RPMI7951 (cell line): ENCODE measurements at regions not wholly inside any gene's neighbourhood (a gene's known extent, or its start where the extent isn't known, plus 50 kb on each side); places are given as distances from the start of the nearest gene placed in this dataset.
"Not testable (repeated sequence)": the region's sequence is repeated elsewhere in the genome, so short reads cannot be mapped to it uniquely, and the experiment has no call there.

Experiments used
- DNase-seq: peaks from one replicate; pipeline ENCODE4 v3.0.0-alpha.2; 2012; ENCODE audit warnings: low read depth

GRCh38 chr20:48531505-48531904 lies 296.3 kb downstream of the PREX1 start:
- peak; percentile 35 for DNase-seq

DNA sequence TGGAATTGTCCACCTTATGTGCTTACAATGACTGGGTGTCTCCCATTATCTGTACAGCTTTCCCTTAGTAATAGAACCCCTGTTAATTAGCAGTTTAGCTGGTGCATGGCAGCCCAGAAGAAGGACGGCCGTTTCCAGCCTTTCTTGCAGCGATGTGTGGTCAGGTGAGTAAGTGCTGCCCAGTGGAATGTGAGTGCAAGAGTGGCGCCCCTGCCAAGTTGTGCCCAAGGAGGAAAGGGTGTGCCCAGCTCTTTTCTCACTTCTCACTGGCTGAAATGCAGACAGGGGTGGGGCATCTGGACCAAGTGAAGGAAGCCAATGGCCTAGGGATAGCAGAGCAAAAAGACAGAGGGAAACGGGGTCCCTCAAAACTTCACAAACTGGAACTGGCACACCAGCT lies 296.8 kb downstream of the PREX1 start:
- peak; percentile 26 for DNase-seq

DNA sequence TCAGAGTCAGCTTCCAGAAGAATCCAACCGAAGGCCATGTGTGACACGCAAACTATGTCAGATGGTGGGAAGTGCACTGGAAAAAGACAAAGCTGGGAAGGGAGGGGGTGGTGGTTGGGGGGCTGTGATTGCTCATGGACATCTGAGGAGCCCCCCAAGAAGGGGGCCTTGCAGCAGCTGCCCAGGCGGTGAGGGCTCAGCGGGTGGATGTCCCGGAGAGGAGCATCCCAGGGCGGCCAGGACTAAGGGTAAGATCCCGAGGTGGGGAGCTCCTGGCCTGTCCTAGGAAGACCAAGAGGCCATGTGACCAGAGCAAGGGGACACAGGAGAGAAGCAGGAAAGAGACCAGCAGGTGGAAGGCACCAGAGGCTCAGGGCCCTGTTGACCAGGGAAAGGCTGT lies 299.5 kb downstream of the PREX1 start:
- DNase-seq: no peak

DNA sequence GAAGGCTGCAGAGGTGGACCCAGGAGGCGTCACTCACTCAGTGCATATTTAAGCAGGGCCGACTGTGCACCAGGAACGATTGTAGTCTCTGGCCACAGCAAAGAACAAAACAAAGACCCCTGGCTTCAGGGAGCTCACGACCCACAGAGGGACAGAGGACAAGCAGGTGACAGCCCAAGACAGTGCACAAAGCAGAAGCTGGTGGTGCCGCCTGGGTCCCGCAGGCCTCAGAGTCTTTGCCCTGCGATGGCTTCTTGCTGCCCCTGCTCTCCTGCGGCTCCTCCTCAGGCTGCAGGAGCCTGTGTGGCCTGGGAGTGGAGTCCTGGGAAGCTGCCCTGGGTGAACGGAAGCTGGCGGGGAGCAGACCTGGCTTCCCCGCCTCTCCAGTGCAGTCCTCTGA lies 300.0 kb downstream of the PREX1 start:
- DNase-seq: no peak

DNA sequence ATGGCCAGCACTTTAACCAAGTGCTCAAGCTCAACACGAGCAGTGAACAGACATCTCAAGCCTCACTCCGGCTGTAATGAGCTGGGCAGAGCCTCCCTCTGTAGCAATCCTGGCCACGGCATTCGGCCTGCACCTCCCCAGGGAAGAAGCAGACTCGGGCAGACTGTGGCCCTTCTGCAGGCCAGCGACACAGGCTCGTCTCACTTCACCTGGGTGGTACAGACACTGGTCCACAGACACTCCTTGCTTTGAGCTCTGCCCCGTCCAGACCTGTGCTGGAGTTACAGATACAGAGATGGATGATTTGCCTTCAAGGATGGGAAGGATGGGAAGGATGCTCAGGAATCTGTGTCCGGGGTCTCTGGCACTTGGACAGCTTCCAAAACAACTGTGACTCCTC lies 300.9 kb downstream of the PREX1 start:
- DNase-seq: no peak

DNA sequence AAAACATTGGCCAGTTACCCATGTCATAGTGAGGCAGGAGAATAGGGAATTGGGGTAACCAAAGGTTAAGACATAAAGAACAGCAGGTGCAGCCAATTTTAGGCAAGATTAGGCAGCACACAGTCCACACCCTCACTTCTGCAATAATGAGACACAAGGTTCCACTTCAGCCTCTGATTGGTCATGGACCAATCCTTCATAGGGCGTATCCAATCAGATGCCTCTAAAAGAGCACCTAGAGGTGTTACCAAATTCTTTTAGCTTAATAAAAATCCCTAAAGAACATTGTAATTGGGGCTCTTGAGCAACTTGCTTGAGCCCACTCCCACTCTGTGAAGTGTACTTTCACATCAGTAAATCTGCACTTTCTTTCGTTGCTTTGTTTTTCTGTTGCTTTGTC lies 302.4 kb downstream of the PREX1 start:
- DNase-seq: no peak

GRCh38 chr20:48524582-48524981 lies 303.2 kb downstream of the PREX1 start:
- DNase-seq: no peak

DNA sequence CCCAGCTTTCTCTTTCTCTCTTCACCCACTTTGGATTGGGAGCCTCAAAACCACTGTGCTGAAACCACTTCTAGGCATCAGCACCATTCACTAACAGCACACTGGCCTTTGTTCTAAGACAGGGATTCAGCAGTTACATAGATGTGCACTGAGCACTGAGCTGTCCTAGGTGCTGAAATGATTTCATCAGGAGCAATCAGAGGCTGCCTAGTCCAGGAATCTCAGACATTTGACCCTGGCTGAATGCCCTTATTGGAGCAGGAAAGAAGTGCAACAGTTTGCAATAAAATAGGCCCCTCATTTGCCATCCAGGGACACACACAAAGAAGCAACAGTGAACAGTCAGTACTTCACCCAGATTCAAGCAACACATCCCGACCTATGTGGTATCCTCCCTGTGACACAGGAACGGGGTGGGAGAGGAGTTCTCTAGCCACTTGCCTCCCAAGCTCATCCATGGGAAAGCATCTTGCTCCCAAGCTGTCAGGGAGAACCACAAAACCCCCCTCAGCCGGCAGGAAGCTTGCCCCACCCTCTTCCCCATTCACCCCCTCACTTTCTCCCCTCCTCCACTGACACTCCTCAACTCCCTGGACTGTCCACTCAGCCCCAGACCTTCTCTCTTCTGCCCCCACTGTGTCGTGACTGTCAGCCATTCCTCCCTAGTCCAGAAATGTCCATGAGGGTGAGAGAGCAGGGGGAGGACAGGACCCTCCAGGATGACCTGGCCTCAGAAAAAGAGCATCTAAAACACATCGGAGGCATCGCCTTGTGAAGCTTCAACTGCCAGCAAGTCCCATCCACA lies 304.4 kb downstream of the PREX1 start:
- DNase-seq: peak; percentile 72

DNA sequence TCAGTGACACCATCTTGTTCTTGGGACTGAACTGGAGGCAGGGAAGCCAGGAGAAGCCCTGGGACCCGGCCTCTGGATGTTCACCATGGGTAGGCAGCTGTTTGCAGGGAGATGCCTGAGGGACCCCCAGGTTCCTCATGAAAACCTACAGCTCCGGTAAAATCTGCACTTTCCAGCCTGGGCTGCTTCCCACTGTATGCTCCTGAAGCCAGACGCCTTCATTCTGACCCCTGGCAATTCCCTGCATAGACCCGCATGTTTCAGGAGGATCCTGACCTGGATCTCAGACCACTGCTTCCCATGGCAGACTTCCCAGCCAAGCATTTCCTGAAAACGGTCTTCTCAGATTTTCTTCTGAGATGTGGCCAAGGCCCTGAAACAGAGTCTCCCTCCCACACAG lies 306.7 kb downstream of the PREX1 start:
- no peak for DNase-seq

DNA sequence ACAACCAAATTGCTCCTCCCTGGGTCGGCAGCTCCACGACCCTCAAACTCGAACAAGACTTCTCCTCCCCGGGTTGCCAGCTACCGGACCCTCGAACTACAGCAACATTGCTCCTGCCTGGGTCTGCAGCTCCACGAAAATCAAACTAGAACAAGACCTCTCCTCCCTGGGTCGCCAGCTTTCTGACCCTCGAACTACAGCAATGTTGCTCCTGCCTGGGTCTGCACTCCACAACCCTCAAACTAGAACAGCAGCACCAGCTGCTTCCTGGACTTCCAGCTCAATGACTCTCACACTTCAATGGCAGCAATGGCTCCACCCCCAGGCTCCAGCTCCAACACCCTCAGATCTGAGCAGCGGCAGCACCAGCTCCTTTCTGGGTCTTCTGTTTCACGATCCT lies 311.6 kb downstream of the PREX1 start:
- peak; percentile 32 for DNase-seq

- DNase-seq: not testable (repeated sequence)
Measured at GRCh38 chr20:48514577-48514976, 313.2 kb downstream of the PREX1 start.

DNA sequence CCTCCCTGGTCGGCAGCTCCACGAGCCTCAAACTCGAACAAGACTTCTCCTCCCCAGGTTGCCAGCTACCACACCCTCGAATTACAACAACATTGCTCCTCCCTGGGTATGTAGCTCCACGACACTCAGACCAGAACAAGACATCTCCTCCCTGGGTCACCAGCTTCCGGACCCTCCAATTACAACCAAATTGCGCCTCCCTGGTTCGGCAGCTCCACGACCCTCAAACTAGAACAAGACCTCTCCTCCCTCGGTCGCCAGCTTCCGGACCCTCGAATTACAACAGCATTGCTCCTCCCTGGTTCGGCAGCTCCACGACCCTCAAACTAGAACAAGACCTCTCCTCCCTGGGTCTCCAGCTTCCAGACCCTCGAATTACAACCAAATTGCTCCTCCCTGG lies 315.3 kb downstream of the PREX1 start:
- DNase-seq: not testable (repeated sequence)

DNA sequence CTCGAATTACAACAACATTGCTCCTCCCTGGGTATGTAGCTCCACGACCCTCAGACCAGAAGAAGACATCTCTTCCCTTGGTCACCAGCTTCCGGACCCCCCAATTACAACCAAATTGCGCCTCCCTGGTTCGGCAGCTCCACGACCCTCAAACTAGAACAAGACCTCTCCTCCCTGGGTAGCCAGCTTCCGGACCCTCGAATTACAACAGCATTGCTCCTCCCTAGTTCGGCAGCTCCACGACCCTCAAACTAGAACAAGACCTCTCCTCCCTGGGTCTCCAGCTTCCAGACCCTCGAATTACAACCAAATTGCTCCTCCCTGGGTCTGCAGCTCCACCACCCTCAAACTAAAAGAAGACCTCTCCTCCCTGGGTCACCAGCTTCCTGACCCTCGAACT lies 322.7 kb downstream of the PREX1 start:
- not testable (repeated sequence) for DNase-seq

GRCh38 chr20:48503166-48503815 lies 324.5 kb downstream of the PREX1 start:
- DNase-seq: no peak

GRCh38 chr20:48502758-48503157 lies 325.0 kb downstream of the PREX1 start:
- no peak for DNase-seq

DNA sequence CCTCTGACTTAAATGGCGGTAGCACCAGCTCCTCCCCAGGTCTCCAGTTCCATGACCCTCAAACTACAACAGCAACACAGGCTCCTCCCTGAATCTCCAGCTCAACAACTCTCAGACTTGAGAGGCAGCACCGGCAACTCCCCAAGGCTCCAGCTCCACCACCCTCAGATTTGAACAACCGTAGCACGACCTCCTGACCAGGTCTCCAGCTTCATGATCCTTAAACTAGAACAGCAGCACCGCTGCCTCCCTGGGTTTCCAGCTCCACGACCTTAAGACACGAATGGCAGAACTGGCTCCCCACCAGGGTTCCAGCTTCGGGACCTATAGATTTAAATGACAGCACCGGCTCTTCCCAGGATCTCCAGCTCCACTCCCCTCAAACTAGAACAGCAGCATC lies 325.8 kb downstream of the PREX1 start:
- DNase-seq: no peak

- not testable (repeated sequence) for DNase-seq
Measured at GRCh38 chr20:48500900-48501299, 326.9 kb downstream of the PREX1 start.

DNA sequence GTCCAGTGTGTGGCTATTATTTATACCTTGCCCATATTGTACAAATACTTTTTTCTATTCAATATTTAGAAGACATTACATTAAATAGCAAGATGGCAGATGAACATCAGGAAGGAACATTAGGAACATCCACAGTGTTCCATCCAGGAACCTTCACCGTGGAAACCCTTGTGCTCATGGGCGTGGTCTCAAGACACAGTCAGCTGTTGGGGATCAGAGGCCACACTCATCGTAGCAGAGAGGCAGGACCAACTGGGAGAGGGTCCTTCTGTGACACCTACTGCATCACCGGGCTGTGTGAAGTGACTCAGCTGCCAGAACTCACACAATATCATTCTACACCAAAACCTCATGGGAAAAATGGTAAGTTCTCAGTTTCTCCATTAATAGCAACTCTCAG lies 328.9 kb downstream of the PREX1 start:
- DNase-seq: not testable (repeated sequence)

GRCh38 chr20:48498125-48498524 lies 329.7 kb downstream of the PREX1 start:
- not testable (repeated sequence) for DNase-seq

DNA sequence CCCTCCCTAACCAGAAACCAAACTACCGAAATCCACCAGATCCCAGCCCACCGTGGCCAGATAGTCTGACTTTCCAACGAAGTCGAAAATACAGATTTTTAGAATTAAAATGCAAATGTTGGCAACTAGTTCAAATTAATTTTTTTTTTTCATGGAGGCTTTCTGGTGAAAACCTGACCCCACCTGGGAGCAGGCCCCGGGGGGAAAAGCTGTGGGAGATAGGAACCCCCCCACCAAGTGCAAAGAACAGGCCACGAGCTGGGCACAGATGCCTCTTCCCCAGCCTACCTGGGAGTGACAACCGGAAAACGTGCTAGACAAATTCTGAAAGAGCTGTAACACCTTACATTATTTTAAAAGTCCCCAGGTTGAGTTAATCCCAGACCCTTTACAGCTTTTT lies 333.8 kb downstream of the PREX1 start:
- no peak for DNase-seq

- not testable (repeated sequence) for DNase-seq
Measured at GRCh38 chr20:48493331-48493730, 334.5 kb downstream of the PREX1 start.

DNA sequence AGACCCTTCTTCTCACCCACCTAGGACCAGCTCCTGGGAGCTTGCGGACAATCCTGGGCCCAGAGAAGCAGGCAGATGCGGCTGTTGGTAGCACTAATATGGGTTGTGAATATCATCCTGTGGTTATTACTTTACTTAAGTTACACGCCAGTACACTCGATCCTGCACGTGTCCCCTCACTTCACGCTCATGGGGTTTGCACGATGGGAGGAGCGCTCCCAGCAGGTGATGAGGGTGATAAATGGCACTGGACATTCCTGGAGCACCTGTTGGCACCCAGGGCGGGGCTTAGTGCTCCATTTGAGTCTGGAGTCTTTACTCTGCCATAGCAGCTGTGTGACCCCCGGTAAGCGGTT lies 335.1 kb downstream of the PREX1 start:
- no peak for DNase-seq

GRCh38 chr20:48492015-48492714 lies 335.6 kb downstream of the PREX1 start:
- DNase-seq: no peak
